ENCODE measurements at regions not wholly inside any gene's neighbourhood (a gene's known extent, or its start where the extent isn't known, plus 50 kb on each side); places are given as distances from the start of the nearest gene placed in this dataset.

GRCh38 chr9:79812507-79813257, 240.9 kb downstream of the TLE4 start:
- no peak for TF ChIP-seq CTCF (IDR thresholded peaks at IDR 0.05; ENCODE audit: low read depth, low read length, missing control alignments)
- no peak overlapping the region; the same call in 1 of the 2 replicates for H3K4me3 ChIP-seq (ENCODE audit: low read depth, low read length)
- DNase-seq (ENCODE audit: low read depth) = peak; percentile 38

DNA sequence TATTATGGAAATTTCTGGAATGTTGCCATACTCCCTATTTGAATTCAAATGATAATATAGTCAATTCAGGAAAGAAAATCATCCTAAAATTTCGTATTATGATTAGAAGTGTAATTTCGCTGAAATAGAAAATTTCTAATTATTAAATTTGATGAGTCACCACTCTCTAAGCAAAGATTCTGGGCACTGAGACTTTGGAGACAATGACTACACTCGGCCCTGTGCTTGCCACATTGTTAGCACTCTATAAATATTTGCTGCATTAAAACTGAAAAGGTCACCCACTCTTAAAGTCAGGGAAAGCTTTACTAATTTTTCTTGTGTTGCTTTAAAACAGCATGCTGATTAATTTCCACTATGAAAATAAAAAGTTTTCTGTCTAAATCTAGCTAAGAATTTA, 240.3 kb downstream of the TLE4 start:
- no peak for TF ChIP-seq CTCF (IDR thresholded peaks at IDR 0.05; ENCODE audit: low read depth, low read length, missing control alignments)
- DNase-seq (ENCODE audit: low read depth) = no peak
- no peak overlapping the region for H3K4me3 ChIP-seq (ENCODE audit: low read depth, low read length)

DNA sequence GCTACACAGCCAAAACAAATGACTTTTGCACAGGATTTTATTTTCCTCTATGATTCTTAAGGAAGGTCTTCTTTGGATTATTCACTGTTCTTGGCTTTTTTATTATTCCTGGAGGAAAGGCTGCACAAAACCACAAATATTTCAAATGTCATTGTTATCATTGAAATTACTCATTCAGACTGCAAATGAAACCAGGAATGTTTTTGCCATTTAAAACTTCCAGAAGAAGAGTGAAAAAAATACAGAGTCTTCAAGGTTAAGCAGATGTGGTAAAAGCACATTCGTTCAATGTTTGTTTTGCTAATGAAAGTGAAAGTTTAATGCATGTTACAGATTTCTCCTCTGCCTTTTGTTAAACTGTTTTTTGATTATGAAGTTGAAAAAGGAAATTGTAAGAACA, 238.2 kb downstream of the TLE4 start:
- no peak overlapping the region for H3K4me3 ChIP-seq (ENCODE audit: low read depth, low read length)
- no peak for DNase-seq (ENCODE audit: low read depth)
- no peak for TF ChIP-seq CTCF (IDR thresholded peaks at IDR 0.05; ENCODE audit: low read depth, low read length, missing control alignments)

- DNase-seq (ENCODE audit: low read depth) = no peak
- H3K4me3 ChIP-seq (ENCODE audit: low read depth, low read length) = no peak overlapping the region
- TF ChIP-seq CTCF (IDR thresholded peaks at IDR 0.05; ENCODE audit: low read depth, low read length, missing control alignments) = no peak
Measured at GRCh38 chr9:79809316-79809876, 237.6 kb downstream of the TLE4 start.

DNA sequence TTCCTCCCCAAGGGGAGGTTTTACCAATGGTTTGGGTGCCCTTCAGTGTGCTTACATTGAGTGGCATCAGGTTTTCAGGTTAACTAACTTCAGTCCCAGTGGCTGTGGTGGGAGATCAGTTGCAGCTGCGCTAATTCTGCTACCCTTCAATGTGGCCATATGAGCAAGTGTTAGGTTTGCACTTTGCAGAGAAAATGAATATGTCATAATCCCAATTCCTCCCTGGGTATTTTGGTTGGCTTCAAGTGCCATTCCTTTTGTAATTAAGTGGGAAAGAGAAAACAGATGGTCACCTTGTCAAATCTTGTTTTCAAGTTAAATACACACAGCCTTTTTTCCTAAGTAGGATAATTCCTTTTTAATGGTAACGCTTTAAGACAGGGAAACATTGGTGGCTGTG, 236.2 kb downstream of the TLE4 start:
- no peak for TF ChIP-seq CTCF (IDR thresholded peaks at IDR 0.05; ENCODE audit: low read depth, low read length, missing control alignments)
- no peak for DNase-seq (ENCODE audit: low read depth)

GRCh38 chr9:79806086-79806485, 234.3 kb downstream of the TLE4 start:
- DNase-seq (ENCODE audit: low read depth) = no peak
- no peak for TF ChIP-seq CTCF (IDR thresholded peaks at IDR 0.05; ENCODE audit: low read depth, low read length, missing control alignments)
- H3K4me3 ChIP-seq (ENCODE audit: low read depth, low read length) = no peak overlapping the region

More for the DNA sequence above, 236.2 kb downstream of the TLE4 start:
- H3K4me3 ChIP-seq (ENCODE audit: low read depth, low read length) = no peak overlapping the region

- no peak for TF ChIP-seq CTCF (IDR thresholded peaks at IDR 0.05; ENCODE audit: low read depth, low read length, missing control alignments)
- no peak overlapping the region for H3K4me3 ChIP-seq (ENCODE audit: low read depth, low read length)
- no peak for DNase-seq (ENCODE audit: low read depth)
Measured at GRCh38 chr9:79801459-79801858, 229.7 kb downstream of the TLE4 start.
